OCI-LY1 (cell line): ENCODE measurements at regions not wholly inside any gene's neighbourhood (a gene's known extent, or its start where the extent isn't known, plus 50 kb on each side); places are given as distances from the start of the nearest gene placed in this dataset.

Source experiments
- EZH2 ChIP-seq: fragments of 200-600 bp; sonication (generic), shearing (Covaris generic); IDR thresholded peaks from 2 replicates; pipeline ENCODE4 v1.8.0; 2017; ENCODE audit warnings: borderline replicate concordance, mixed run types, mild to moderate bottlenecking, antibody characterized with exemption, low read length, moderate library complexity, mixed read lengths
- TF ChIP-seq, protein P1 (sequence below): fragments of 200-600 bp; sonication (generic), shearing (Covaris generic); IDR thresholded peaks from 2 replicates; pipeline ENCODE4 v1.5.1; 2017; ENCODE audit warnings: mild to moderate bottlenecking, antibody characterized with exemption, low read length, moderate library complexity, mixed read lengths

DNA sequence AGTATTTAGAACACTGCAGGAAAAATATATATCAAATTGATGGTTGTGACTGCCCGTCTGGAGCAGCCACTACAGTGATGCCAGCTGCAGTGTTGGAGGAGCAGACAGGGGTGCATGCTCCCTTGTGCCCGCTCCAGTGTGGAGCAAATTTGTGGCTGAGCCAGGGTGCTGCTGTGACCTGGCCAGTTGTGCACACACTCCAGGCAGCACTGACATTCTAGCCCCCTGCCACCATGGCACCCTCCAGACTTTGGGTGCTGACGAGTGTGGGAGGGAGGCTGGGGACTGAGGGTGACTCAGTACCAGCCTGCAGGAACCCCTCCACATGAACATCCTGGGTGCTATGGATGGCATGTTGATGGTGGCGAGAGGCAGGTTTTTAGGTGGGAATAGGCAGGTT, 160.0 kb upstream of the PCDH15 start:
- TF ChIP-seq, protein P1, sequence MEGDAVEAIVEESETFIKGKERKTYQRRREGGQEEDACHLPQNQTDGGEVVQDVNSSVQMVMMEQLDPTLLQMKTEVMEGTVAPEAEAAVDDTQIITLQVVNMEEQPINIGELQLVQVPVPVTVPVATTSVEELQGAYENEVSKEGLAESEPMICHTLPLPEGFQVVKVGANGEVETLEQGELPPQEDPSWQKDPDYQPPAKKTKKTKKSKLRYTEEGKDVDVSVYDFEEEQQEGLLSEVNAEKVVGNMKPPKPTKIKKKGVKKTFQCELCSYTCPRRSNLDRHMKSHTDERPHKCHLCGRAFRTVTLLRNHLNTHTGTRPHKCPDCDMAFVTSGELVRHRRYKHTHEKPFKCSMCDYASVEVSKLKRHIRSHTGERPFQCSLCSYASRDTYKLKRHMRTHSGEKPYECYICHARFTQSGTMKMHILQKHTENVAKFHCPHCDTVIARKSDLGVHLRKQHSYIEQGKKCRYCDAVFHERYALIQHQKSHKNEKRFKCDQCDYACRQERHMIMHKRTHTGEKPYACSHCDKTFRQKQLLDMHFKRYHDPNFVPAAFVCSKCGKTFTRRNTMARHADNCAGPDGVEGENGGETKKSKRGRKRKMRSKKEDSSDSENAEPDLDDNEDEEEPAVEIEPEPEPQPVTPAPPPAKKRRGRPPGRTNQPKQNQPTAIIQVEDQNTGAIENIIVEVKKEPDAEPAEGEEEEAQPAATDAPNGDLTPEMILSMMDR: no peak
- no peak for TF ChIP-seq EZH2
